Nucleus accumbens (tissue), 56 donors: ENCODE measurements at regions not wholly inside any gene's neighbourhood (a gene's known extent, or its start where the extent isn't known, plus 50 kb on each side); places are given as distances from the start of the nearest gene placed in this dataset.
A peak's percentile ranks its signal among the peaks of the same experiment; 100 is the strongest.

Experiments
- DNase-seq, 56 donors: peaks; one replicate each; lab custom pipeline; 2025; lab: John Stamatoyannopoulos, UW

GRCh38 chr1:94648225-94649007 is 106.9 kb upstream of the F3 start:
- peak in 1 of 56 donors; percentile 4 for DNase-seq

- no peak for DNase-seq
Observed at GRCh38 chr1:94646786-94647555, 105.4 kb upstream of the F3 start.

- no peak for DNase-seq
Observed at GRCh38 chr1:94646141-94646643, 104.6 kb upstream of the F3 start.

- no peak for DNase-seq
Observed at GRCh38 chr1:94644352-94644751, 102.8 kb upstream of the F3 start.

- no peak for DNase-seq
Observed at GRCh38 chr1:94643819-94644218, 102.3 kb upstream of the F3 start.

GRCh38 chr1:94642617-94643321 is 101.2 kb upstream of the F3 start:
- no peak for DNase-seq

- no peak for DNase-seq
Observed at GRCh38 chr1:94641990-94642389, 100.4 kb upstream of the F3 start.

GRCh38 chr1:94640125-94640524 is 98.6 kb upstream of the F3 start:
- DNase-seq = no peak

GRCh38 chr1:94637121-94637520 is 95.6 kb upstream of the F3 start:
- DNase-seq = no peak

- DNase-seq = no peak
Observed at GRCh38 chr1:94636624-94637023, 95.1 kb upstream of the F3 start.

GRCh38 chr1:94636100-94636499 is 94.5 kb upstream of the F3 start:
- DNase-seq = no peak

- DNase-seq = no peak
Observed at GRCh38 chr1:94634977-94635416, 93.4 kb upstream of the F3 start.

- DNase-seq = no peak
Observed at GRCh38 chr1:94633051-94633450, 91.5 kb upstream of the F3 start.

- no peak for DNase-seq
Observed at GRCh38 chr1:94629259-94630181, 88.0 kb upstream of the F3 start.

GRCh38 chr1:94628499-94628843 is 86.9 kb upstream of the F3 start:
- DNase-seq = no peak

GRCh38 chr1:94627771-94628498 is 86.4 kb upstream of the F3 start:
- DNase-seq = no peak

- DNase-seq = no peak
Observed at GRCh38 chr1:94624203-94624602, 82.6 kb upstream of the F3 start.

GRCh38 chr1:94623560-94624148 is 82.1 kb upstream of the F3 start:
- no peak for DNase-seq

GRCh38 chr1:94622757-94623156 is 81.2 kb upstream of the F3 start:
- DNase-seq = no peak
